K562 (cell line): ENCODE measurements at regions not wholly inside any gene's neighbourhood (a gene's known extent, or its start where the extent isn't known, plus 50 kb on each side); places are given as distances from the start of the nearest gene placed in this dataset.

Source experiments
- ATAC-seq: fragments of 200-7000 bp; cut with Tn5 transposase; 3 replicates; pipeline ENCODE4 v1.9.1; 2020; ENCODE audit warnings: moderate library complexity
- BruUV-seq: library from RNA; stranded (reverse); fragments of 400-500 nt; replicated peaks from 2 replicates; lab custom pipeline; 2021; lab: Mats Ljungman, UMichigan
- CTCF ChIA-PET: fragments of 300-600 bp; formaldehyde crosslinking; extraction: SDS; loops from one replicate; lab custom pipeline; 2021; ENCODE audit warnings: low intra/inter-chr PET ratio; lab: Yijun Ruan, JAX
- POLR2A ChIA-PET: fragments of 300-600, 350-650 bp; sonication (Branson Sonifier 250); formaldehyde crosslinking; extraction: SDS; loops from one replicate; lab custom pipeline; 2021; ENCODE audit warnings: antibody characterized with exemption, inconsistent platforms; lab: Yijun Ruan, JAX
- DNase-seq, 4 experiments: peaks; one replicate each; pipeline versions ENCODE4 v3.0.0 to v3.0.0-alpha.2; 2011 to 2018; ENCODE audit warnings: low spot score in 3 of 4, mixed read lengths in 3 of 4; ENCODE audit errors: extremely low read depth in 1 of 4
- FAIRE-seq: peaks from 2 replicates; lab custom pipeline; 2011; peaks lifted over from hg19 to GRCh38; lab: Jason Lieb, UNC
- H2AFZ ChIP-seq: 2 replicates; pipeline ENCODE4 v1.6.0; 2011; ENCODE audit warnings: low read depth, low read length, control low read depth, inconsistent platforms
- H3K27ac ChIP-seq: fragments of 200-600 bp; 3 replicates; pipeline ENCODE4 v1.8.0; 2011; ENCODE audit warnings: low read depth, mild to moderate bottlenecking, control low read depth, inconsistent platforms, low read length, moderate library complexity, mixed read lengths; ENCODE audit errors: extremely low read depth
- H3K27me3 ChIP-seq, 2 experiments: fragments of 300-600 bp in 1 of 2; 2 replicates in 1 of 2; 3 replicates in 1 of 2; pipeline versions ENCODE4 v1.6.0 to v1.8.0; 2011; ENCODE audit warnings: inconsistent platforms in 2 of 2, low read length in 2 of 2, mild to moderate bottlenecking in 1 of 2, mixed read lengths in 1 of 2, moderate library complexity in 1 of 2; ENCODE audit not compliant: control insufficient read depth in 2 of 2, insufficient read depth in 2 of 2
- H3K36me3 ChIP-seq: fragments of 300-600 bp; 3 replicates; pipeline ENCODE4 v1.8.0; 2011; ENCODE audit warnings: mild to moderate bottlenecking, low read length, inconsistent platforms; ENCODE audit not compliant: control insufficient read depth, insufficient read depth
- H3K4me1 ChIP-seq, 2 experiments: fragments of 200-600 bp in 1 of 2; replicated peaks in 1 of 2; 2 replicates in 1 of 2; 3 replicates in 1 of 2; pipeline versions ENCODE4 v1.5.1 to v1.8.0; 2011; ENCODE audit warnings: inconsistent platforms in 2 of 2, low read length in 2 of 2, mild to moderate bottlenecking in 1 of 2, mixed read lengths in 1 of 2, moderate library complexity in 1 of 2; ENCODE audit not compliant: control insufficient read depth in 2 of 2, insufficient read depth in 2 of 2
- H3K4me2 ChIP-seq: 2 replicates; pipeline ENCODE4 v1.6.1; 2011; ENCODE audit warnings: low read length, control low read depth, inconsistent platforms, mixed read lengths; ENCODE audit not compliant: insufficient read depth
- H3K4me3 ChIP-seq: fragments of 200-600 bp; sonication (generic), shearing (Covaris generic); 2 replicates; pipeline ENCODE4 v1.5.1; 2016; ENCODE audit warnings: control low read depth, inconsistent platforms
- H3K79me2 ChIP-seq: fragments of 200-600 bp; 3 replicates; pipeline ENCODE4 v1.8.0; 2011; ENCODE audit warnings: low read length, inconsistent platforms; ENCODE audit not compliant: control insufficient read depth, insufficient read depth
- H3K9ac ChIP-seq, 2 experiments: 2 replicates each; pipeline versions ENCODE4 v1.6.0 to v1.6.1; 2011; ENCODE audit warnings: low read depth in 2 of 2, low read length in 2 of 2, control low read depth in 1 of 2, inconsistent platforms in 1 of 2, mild to moderate bottlenecking in 1 of 2, mixed read lengths in 1 of 2; ENCODE audit not compliant: insufficient read depth in 1 of 2
- H3K9me1 ChIP-seq: one replicate; pipeline ENCODE4 v1.6.0; 2011; ENCODE audit warnings: inconsistent platforms, mild to moderate bottlenecking, low read length, moderate library complexity; ENCODE audit not compliant: control insufficient read depth, insufficient read depth
- H3K9me3 ChIP-seq: replicated peaks from 2 replicates; pipeline ENCODE4 v1.5.1; 2011; ENCODE audit warnings: low read depth, low read length, inconsistent platforms; ENCODE audit not compliant: control insufficient read depth, insufficient read depth
- H4K20me1 ChIP-seq: replicated peaks from 2 replicates; pipeline ENCODE4 v1.6.1; 2011; ENCODE audit warnings: low read length, inconsistent platforms, mixed read lengths; ENCODE audit not compliant: control insufficient read depth, insufficient read depth
- ARHGAP35 ChIP-seq: fragments of 450-650 bp; IDR thresholded peaks from 2 replicates; pipeline ENCODE4 v1.6.1; 2018; ENCODE audit not compliant: partially characterized antibody
- CEBPG ChIP-seq, 3 experiments: fragments of 200-800 bp in 1 of 3; sonication (Bioruptor generic) in 1 of 3; sonication (generic) in 1 of 3; formaldehyde crosslinking in 1 of 3; IDR thresholded peaks in 2 of 3; conservative IDR thresholded peaks in 1 of 3; 2 replicates each; pipeline versions ENCODE4 v1.6.1 to v1.8.0; 2016 to 2022; ENCODE audit warnings: missing compliant biosample characterization in 2 of 3, missing genetic modification characterization in 2 of 3, mild to moderate bottlenecking in 1 of 3, missing genetic modification reagents in 1 of 3
- FOSL1 ChIP-seq: fragments of 200-800 bp; sonication (Bioruptor generic); conservative IDR thresholded peaks from 2 replicates; pipeline ENCODE4 v1.6.1; 2016; ENCODE audit warnings: missing genetic modification characterization, missing compliant biosample characterization
- GABPB1 ChIP-seq: sonication (generic); formaldehyde crosslinking; IDR thresholded peaks from 2 replicates; pipeline ENCODE4 v1.8.0; 2022; ENCODE audit warnings: mild to moderate bottlenecking, missing genetic modification reagents
- JUND ChIP-seq, 2 experiments: IDR thresholded peaks; 2 replicates in 1 of 2; 3 replicates in 1 of 2; pipeline ENCODE4 v1.6.1; 2011; ENCODE audit warnings: borderline replicate concordance in 2 of 2, low read depth in 2 of 2, low read length in 2 of 2, improper control_type of control experiment in 1 of 2, missing biosample characterization in 1 of 2, missing genetic modification characterization in 1 of 2, missing genetic modification reagents in 1 of 2
- KLF6 ChIP-seq: fragments of 250-450 bp; sonication (Bioruptor Pico); IDR thresholded peaks from 2 replicates; pipeline ENCODE4 v1.4.0; 2020; ENCODE audit warnings: mild to moderate bottlenecking, moderate library complexity, borderline replicate concordance
- RNF2 ChIP-seq: sonication (generic); IDR thresholded peaks from 2 replicates; pipeline ENCODE4 v1.6.1; 2016
- SRF ChIP-seq, 2 experiments: fragments of 250-450, 450-650 bp in 1 of 2; sonication (Bioruptor Pico) in 1 of 2; sonication (generic) in 1 of 2; formaldehyde crosslinking; IDR thresholded peaks; 2 replicates each; pipeline versions ENCODE4 v1.5.0 to v1.5.1; 2020 to 2022; ENCODE audit warnings: mild to moderate bottlenecking in 1 of 2, missing genetic modification reagents in 1 of 2
- U2AF1 ChIP-seq: fragments of 200-400 bp; formaldehyde crosslinking; optimal IDR thresholded peaks from 2 replicates; pipeline ENCODE3; 2017; ENCODE audit warnings: mild to moderate bottlenecking, low read depth, low read length, moderate library complexity
- ZBTB5 ChIP-seq: fragments of 450-650 bp; IDR thresholded peaks from 2 replicates; pipeline ENCODE4 v1.6.1; 2017; ENCODE audit warnings: antibody characterized with exemption
- ZFX ChIP-seq: sonication (generic); formaldehyde crosslinking; IDR thresholded peaks from 2 replicates; pipeline ENCODE4 v1.8.0; 2022; ENCODE audit warnings: mild to moderate bottlenecking, missing genetic modification reagents, moderate library complexity
- ZNF518B ChIP-seq: fragments of 250-450 bp; sonication (Bioruptor Pico); IDR thresholded peaks from 2 replicates; pipeline ENCODE4 v1.5.0; 2021; ENCODE audit warnings: mild to moderate bottlenecking, moderate library complexity
- WGBS: fragments of 100-300 bp; shearing (Covaris generic); methylation state at CpG from one replicate; pipeline ENCODE4 v1.1.6; 2016; ENCODE audit warnings: low coverage, mixed read lengths; ENCODE audit not compliant: insufficient coverage; ENCODE audit errors: missing lambda C conversion rate; 5-methylcytosine and 5-hydroxymethylcytosine counted together
- in situ Hi-C: fragments of 300-500 bp; cut with MboI; formaldehyde crosslinking; loops from 4 replicates; pipeline ENCODE4 v1.15.0; 2018; ENCODE audit warnings: inconsistent platforms, mixed read lengths
- intact Hi-C: fragments of 100-400 bp; cut with micrococcal nuclease; formaldehyde crosslinking; loops from 2 replicates; pipeline ENCODE4 v1.14.2; 2022
- TF ChIP-seq, protein P1 (sequence below): fragments of 250-450 bp; sonication (Bioruptor Pico); IDR thresholded peaks from 2 replicates; pipeline ENCODE4 v1.5.0; 2020; ENCODE audit warnings: mild to moderate bottlenecking

DNA sequence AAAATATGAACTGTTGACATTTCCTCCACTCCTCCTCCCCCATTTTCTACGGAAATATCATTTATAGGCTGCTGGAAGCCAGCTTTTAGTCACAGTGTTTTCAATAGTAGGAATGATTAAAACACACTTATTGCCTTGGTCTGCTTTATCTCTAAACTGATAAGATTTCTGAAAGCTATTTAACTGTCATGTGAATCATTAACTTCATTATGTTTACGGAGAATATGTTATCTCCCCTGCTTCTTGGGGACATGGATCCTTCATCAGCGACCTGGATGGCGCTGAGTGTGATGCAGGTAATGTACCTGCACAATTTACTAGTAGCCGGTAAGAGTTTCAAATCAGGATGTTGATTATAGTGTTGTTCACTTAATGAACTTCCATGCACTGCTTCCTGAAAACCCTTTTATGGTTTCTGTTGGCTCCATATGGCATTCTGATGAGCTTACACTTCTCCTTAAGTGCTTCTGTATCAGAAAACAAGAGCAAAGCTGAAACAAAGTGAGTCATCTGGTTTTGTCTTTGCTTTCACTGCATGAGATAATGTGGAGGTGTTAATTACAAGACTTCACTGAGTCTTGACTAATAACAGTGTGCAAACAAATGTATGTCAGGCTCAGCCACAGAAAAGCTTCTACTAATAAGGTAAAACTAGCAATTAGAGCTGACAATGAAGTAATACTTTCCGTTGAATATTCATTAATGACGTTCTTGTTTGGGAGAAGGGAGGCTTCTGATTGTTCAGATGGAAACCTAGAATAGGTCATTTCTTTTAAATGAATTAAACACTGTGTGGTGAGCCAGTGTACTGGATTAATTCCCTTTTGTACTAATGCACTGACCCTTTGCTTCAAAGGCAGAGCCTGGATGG lies 162.4 kb upstream of the ZNF608 start:
- WGBS = 28% methylated on average over 7 of the region's 7 CpGs
- no peak for FAIRE-seq
- TF ChIP-seq CEBPG (CRISPR knock-in tag; IDR thresholded peaks at IDR 0.05) = no peak
- TF ChIP-seq CEBPG (tag; conservative IDR thresholded peaks at IDR 0.05 in 1 of 2, IDR thresholded peaks at IDR 0.05 in 1 of 2) = peak in 1 of 2 experiments; percentile 59; a peak in 2 of 4 replicates
- TF ChIP-seq SRF (CRISPR knock-in tag; IDR thresholded peaks at IDR 0.05) = no peak
- no peak for TF ChIP-seq GABPB1
- no peak for TF ChIP-seq U2AF1
- TF ChIP-seq KLF6 (CRISPR knock-in tag) = no peak
- TF ChIP-seq JUND (IDR thresholded peaks at IDR 0.05; ENCODE audit: borderline replicate concordance, low read depth, low read length) = 0 out of 2 replicates have a peak, but pooled peaks have one; percentile 10
- 0 out of 3 replicates have a peak, but pooled peaks have one; percentile 39 for TF ChIP-seq JUND (tag; IDR thresholded peaks at IDR 0.05; ENCODE audit: borderline replicate concordance, low read depth, low read length)
- no peak for TF ChIP-seq ZNF518B (CRISPR knock-in tag)
- no peak for TF ChIP-seq RNF2
- TF ChIP-seq ARHGAP35 = no peak
- TF ChIP-seq ZFX (CRISPR knock-in tag) = no peak
- TF ChIP-seq, protein P1, sequence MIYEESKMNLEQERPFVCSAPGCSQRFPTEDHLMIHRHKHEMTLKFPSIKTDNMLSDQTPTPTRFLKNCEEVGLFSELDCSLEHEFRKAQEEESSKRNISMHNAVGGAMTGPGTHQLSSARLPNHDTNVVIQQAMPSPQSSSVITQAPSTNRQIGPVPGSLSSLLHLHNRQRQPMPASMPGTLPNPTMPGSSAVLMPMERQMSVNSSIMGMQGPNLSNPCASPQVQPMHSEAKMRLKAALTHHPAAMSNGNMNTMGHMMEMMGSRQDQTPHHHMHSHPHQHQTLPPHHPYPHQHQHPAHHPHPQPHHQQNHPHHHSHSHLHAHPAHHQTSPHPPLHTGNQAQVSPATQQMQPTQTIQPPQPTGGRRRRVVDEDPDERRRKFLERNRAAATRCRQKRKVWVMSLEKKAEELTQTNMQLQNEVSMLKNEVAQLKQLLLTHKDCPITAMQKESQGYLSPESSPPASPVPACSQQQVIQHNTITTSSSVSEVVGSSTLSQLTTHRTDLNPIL (CRISPR knock-in tag) = no peak
- 0 out of 2 replicates have a peak, but pooled peaks have one; percentile 13 for TF ChIP-seq FOSL1
- no peak for TF ChIP-seq ZBTB5

More for the DNA sequence above, 162.4 kb upstream of the ZNF608 start:
- Histone ChIP-seq H3K9me1 (no peaks in the 10 kb centered on the region), H3K79me2 (no peaks in the 10 kb centered on the region), H3K9ac (no peak overlapping the region), H2AFZ (no peak overlapping the region), H4K20me1 (no peaks in the 10 kb centered on the region), H3K27me3 (no peaks in the 10 kb centered on the region), H3K4me2 (no peak overlapping the region), H3K4me1 (no peaks in the 10 kb centered on the region), H3K36me3 (no peaks in the 10 kb centered on the region), H3K27ac (no peak overlapping the region), H3K9me3 (no peaks in the 10 kb centered on the region), H3K4me3 (no peak overlapping the region)
- no TSS peak for BruUV-seq
- POLR2A ChIA-PET = no interaction called here
- in situ Hi-C loops = no loop called here
- intact Hi-C loops = no loop called here
- DNase-seq = no peak
- no peak for ATAC-seq
- CTCF ChIA-PET = no interaction called here
